Nephron progenitor cell (in vitro differentiated cells): ENCODE measurements at regions not wholly inside any gene's neighbourhood (a gene's known extent, or its start where the extent isn't known, plus 50 kb on each side); places are given as distances from the start of the nearest gene placed in this dataset.
"Not testable (repeated sequence)": the region's sequence is repeated elsewhere in the genome, so short reads cannot be mapped to it uniquely, and the experiment has no call there.

ENCODE experiments used
- DNase-seq: peaks from one replicate; pipeline ENCODE4 v3.0.0; 2021
- H3K27ac Mint-ChIP-seq: 2 replicates; pipeline ENCODE4 v1.8.0; 2021; ENCODE audit warnings: mild to moderate bottlenecking, moderate library complexity, mixed read lengths
- H3K27me3 Mint-ChIP-seq: 2 replicates; pipeline ENCODE4 v1.8.0; 2021; ENCODE audit warnings: mild to moderate bottlenecking, low read depth, mixed read lengths; ENCODE audit not compliant: poor library complexity
- H3K36me3 Mint-ChIP-seq: 2 replicates; pipeline ENCODE4 v1.8.0; 2021; ENCODE audit warnings: low read depth, mixed read lengths
- H3K4me1 Mint-ChIP-seq: 2 replicates; pipeline ENCODE4 v1.8.0; 2021; ENCODE audit warnings: mixed read lengths
- H3K4me3 Mint-ChIP-seq: 2 replicates; pipeline ENCODE4 v1.8.0; 2021; ENCODE audit warnings: mild to moderate bottlenecking, moderate library complexity, mixed read lengths
- H3K9me3 Mint-ChIP-seq: 2 replicates; pipeline ENCODE4 v1.8.0; 2021; ENCODE audit warnings: mild to moderate bottlenecking, moderate library complexity, mixed read lengths
- TF ChIP-seq, protein P1 (sequence below): fragments of 200-600 bp; sonication (generic); IDR thresholded peaks from 2 replicates; pipeline ENCODE4 v1.5.0; 2021; ENCODE audit warnings: antibody characterized with exemption

DNA sequence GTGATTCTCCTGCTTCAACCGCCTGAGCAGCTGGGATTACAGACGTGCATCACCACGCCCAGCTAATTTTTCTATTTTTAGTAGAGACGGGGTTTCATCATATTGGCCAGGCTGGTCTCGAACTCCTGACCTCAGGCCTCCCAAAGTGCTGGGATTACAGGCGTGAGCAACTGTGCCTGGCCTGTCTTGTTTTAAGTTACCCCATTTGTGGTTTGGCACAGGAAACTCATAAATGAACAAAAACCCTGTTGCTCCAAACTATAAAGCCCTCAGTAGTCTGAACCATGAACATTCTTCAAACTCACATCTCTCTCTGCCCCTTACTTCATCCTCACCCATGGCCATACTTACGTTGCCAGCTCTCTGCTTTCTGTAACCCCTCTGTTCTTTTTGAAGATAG, 61.7 kb downstream of the RHOU start:
- H3K4me3 Mint-ChIP-seq, H3K9me3 Mint-ChIP-seq, H3K27ac Mint-ChIP-seq, H3K36me3 Mint-ChIP-seq, DNase-seq: not testable (repeated sequence)
- peaks cover 11% of the 10 kb centered on the region for H3K27me3 Mint-ChIP-seq
- H3K4me1 Mint-ChIP-seq, result peaks cover 24% of the 10 kb centered on the region

- peaks cover 30% of the 10 kb centered on the region for H3K4me1 Mint-ChIP-seq
- H3K27me3 Mint-ChIP-seq, result peaks cover 11% of the 10 kb centered on the region
- no peaks in the 10 kb centered on the region for H3K9me3 Mint-ChIP-seq
- no peak overlapping the region for H3K27ac Mint-ChIP-seq
- no peak for DNase-seq
- TF ChIP-seq, protein P1, sequence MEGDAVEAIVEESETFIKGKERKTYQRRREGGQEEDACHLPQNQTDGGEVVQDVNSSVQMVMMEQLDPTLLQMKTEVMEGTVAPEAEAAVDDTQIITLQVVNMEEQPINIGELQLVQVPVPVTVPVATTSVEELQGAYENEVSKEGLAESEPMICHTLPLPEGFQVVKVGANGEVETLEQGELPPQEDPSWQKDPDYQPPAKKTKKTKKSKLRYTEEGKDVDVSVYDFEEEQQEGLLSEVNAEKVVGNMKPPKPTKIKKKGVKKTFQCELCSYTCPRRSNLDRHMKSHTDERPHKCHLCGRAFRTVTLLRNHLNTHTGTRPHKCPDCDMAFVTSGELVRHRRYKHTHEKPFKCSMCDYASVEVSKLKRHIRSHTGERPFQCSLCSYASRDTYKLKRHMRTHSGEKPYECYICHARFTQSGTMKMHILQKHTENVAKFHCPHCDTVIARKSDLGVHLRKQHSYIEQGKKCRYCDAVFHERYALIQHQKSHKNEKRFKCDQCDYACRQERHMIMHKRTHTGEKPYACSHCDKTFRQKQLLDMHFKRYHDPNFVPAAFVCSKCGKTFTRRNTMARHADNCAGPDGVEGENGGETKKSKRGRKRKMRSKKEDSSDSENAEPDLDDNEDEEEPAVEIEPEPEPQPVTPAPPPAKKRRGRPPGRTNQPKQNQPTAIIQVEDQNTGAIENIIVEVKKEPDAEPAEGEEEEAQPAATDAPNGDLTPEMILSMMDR, result no peak
- H3K4me3 Mint-ChIP-seq, result no peak overlapping the region
- H3K36me3 Mint-ChIP-seq, result no peaks in the 10 kb centered on the region
These were observed 62.8 kb downstream of the RHOU start for GRCh38 chr1:228798035-228798434.

- H3K27me3 Mint-ChIP-seq, result peaks cover 11% of the 10 kb centered on the region
- H3K4me3 Mint-ChIP-seq, result no peak overlapping the region
- peaks cover 33% of the 10 kb centered on the region for H3K4me1 Mint-ChIP-seq
- no peak overlapping the region for H3K27ac Mint-ChIP-seq
- H3K36me3 Mint-ChIP-seq, result no peaks in the 10 kb centered on the region
- no peak for DNase-seq
- H3K9me3 Mint-ChIP-seq, result no peaks in the 10 kb centered on the region
- TF ChIP-seq, protein P1, result no peak
These were observed 63.3 kb downstream of the RHOU start for GRCh38 chr1:228798548-228798947.

DNA sequence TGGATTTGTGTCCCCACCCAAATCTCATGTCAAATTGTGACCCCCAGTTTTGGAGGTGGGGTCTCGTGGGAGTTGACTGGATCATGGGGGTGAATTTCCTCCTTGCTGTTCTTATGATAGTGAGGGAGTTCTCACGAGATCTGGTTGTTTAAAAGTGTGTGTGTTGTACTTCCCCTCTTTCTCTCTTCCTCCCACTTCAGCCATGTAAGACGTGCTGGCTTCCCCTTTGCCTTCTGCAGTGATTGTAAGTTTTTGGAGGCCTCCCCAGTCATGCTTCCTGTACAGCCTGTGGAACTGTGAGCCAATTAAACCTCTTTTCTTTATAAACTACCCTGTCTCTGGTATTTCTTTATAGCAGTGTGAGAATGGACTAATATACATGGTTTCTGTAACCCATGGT, 64.6 kb downstream of the RHOU start:
- Mint-ChIP-seq H3K4me3 (no peak overlapping the region), H3K27ac (no peak overlapping the region), H3K36me3 (no peaks in the 10 kb centered on the region), H3K4me1 (peaks cover 44% of the 10 kb centered on the region), H3K27me3 (peaks cover 11% of the 10 kb centered on the region), H3K9me3 (no peaks in the 10 kb centered on the region)
- TF ChIP-seq, protein P1, result no peak
- no peak for DNase-seq

- Mint-ChIP-seq H3K36me3 (no peaks in the 10 kb centered on the region), H3K4me3 (no peak overlapping the region), H3K27me3 (peaks cover 9% of the 10 kb centered on the region), H3K27ac (no peak overlapping the region), H3K9me3 (no peaks in the 10 kb centered on the region), H3K4me1 (peaks cover 54% of the 10 kb centered on the region)
- no peak for DNase-seq
- TF ChIP-seq, protein P1, result no peak
These were observed 65.8 kb downstream of the RHOU start for GRCh38 chr1:228801068-228801467.

DNA sequence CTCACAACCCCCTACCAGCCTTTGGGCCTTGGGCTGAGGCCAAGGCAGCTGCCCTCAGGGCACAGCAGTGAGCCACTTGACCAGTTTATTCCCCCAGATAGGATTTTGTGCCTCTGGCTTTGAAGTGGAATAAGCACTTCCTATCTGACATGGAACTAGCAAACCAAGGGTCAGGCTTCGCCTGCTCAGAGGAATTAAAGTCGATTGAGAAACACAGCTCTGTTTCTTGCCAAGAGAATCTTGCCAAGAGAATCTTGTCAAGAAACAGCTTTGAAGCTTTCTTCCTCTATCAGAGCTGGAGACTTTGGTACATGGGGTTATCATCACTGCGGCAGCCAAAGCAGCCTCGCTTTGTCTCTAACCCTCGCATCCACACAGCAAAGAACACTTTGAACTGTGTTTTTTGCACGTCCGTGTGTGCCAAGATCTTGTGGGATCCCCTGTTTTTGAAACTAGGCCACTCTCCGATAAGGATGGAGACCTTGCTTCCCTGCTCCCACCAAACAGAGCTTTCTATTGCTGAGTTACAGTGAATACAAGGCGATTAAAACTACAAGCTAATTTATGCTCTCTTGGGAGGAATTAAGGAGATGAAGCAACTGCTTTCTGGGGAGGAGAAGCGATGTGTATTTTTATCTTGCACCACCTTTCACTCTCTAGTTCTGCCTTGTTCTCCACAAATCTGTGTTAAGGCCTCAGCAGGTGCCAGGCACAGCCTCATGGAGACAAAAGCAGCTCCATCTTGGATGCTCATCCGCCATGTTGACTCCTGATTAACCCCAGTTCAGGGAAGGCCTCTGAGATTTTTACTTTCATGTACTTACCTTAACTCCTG, 67.3 kb downstream of the RHOU start:
- TF ChIP-seq, protein P1, result no peak
- peaks cover 58% of the 10 kb centered on the region for H3K4me1 Mint-ChIP-seq
- no peak overlapping the region for H3K4me3 Mint-ChIP-seq
- H3K27ac Mint-ChIP-seq, result no peak overlapping the region
- no peak for DNase-seq
- H3K36me3 Mint-ChIP-seq, result no peaks in the 10 kb centered on the region
- peaks cover 11% of the 10 kb centered on the region for H3K27me3 Mint-ChIP-seq
- H3K9me3 Mint-ChIP-seq, result no peaks in the 10 kb centered on the region
